Loucy (cell line): ENCODE measurements at regions not wholly inside any gene's neighbourhood (a gene's known extent, or its start where the extent isn't known, plus 50 kb on each side); places are given as distances from the start of the nearest gene placed in this dataset.

Source experiments
- H2AFZ ChIP-seq: fragments of 200-600 bp; sonication (generic); 2 replicates; pipeline ENCODE4 v1.6.0; 2016; ENCODE audit warnings: antibody characterized with exemption, mild to moderate bottlenecking, low read length, moderate library complexity
- H3F3A ChIP-seq: fragments of 200-600 bp; 2 replicates; pipeline ENCODE4 v1.6.0; 2016; ENCODE audit warnings: antibody characterized with exemption, low read depth, mild to moderate bottlenecking
- H3K27me3 ChIP-seq: fragments of 200-600 bp; sonication (generic); 2 replicates; pipeline ENCODE4 v1.6.1; 2014; ENCODE audit warnings: low read length, mild to moderate bottlenecking; ENCODE audit not compliant: insufficient read depth, poor library complexity, severe bottlenecking
- H3K36me3 ChIP-seq: fragments of 200-600 bp; sonication (generic); 2 replicates; pipeline ENCODE4 v1.6.1; 2016; ENCODE audit warnings: low read length; ENCODE audit not compliant: insufficient read depth
- H3K4me1 ChIP-seq: fragments of 200-600 bp; sonication (generic); 2 replicates; pipeline ENCODE4 v1.5.1; 2014; ENCODE audit warnings: low read length, mild to moderate bottlenecking; ENCODE audit not compliant: insufficient read depth, poor library complexity, severe bottlenecking
- H3K4me2 ChIP-seq: fragments of 200-600 bp; sonication (generic); 2 replicates; pipeline ENCODE4 v1.6.0; 2014; ENCODE audit warnings: antibody characterized with exemption, low read length, low read depth, mild to moderate bottlenecking; ENCODE audit not compliant: poor library complexity, severe bottlenecking
- H3K4me3 ChIP-seq: fragments of 200-600 bp; sonication (generic); 2 replicates; pipeline ENCODE4 v1.5.1; 2014; ENCODE audit warnings: low read length, mild to moderate bottlenecking, mixed read lengths; ENCODE audit not compliant: poor library complexity, severe bottlenecking
- H3K79me2 ChIP-seq: fragments of 200-600 bp; sonication (generic); 2 replicates; pipeline ENCODE4 v1.6.1; 2014; ENCODE audit warnings: low read length; ENCODE audit not compliant: insufficient read depth
- H3K9ac ChIP-seq: fragments of 200-600 bp; sonication (generic); 2 replicates; pipeline ENCODE4 v1.6.0; 2014; ENCODE audit warnings: mild to moderate bottlenecking, low read depth, low read length, moderate library complexity; ENCODE audit not compliant: poor library complexity, severe bottlenecking
- H3K9me2 ChIP-seq: fragments of 200-600 bp; sonication (generic); replicated peaks from 2 replicates; pipeline ENCODE4 v1.6.1; 2016; ENCODE audit warnings: low read depth, low read length, mixed read lengths
- H3K9me3 ChIP-seq: fragments of 200-600 bp; sonication (generic); 2 replicates; pipeline ENCODE4 v1.6.1; 2014; ENCODE audit warnings: mild to moderate bottlenecking, antibody characterized with exemption, low read length, low read depth; ENCODE audit not compliant: insufficient read depth
- H4K20me1 ChIP-seq: fragments of 200-600 bp; sonication (generic); 2 replicates; pipeline ENCODE4 v1.6.0; 2014; ENCODE audit warnings: antibody characterized with exemption, low read length, mild to moderate bottlenecking; ENCODE audit not compliant: insufficient read depth, poor library complexity, severe bottlenecking
- CTCF ChIP-seq: fragments of 200-600 bp; sonication (generic); conservative IDR thresholded peaks from 2 replicates; pipeline ENCODE4 v1.5.1; 2014; ENCODE audit warnings: mild to moderate bottlenecking, antibody characterized with exemption, low read length
- EZH2phosphoT487 ChIP-seq: fragments of 200-600 bp; IDR thresholded peaks from 2 replicates; pipeline ENCODE4 v1.6.1; 2018; ENCODE audit warnings: antibody characterized with exemption, mild to moderate bottlenecking, moderate library complexity, borderline replicate concordance

DNA sequence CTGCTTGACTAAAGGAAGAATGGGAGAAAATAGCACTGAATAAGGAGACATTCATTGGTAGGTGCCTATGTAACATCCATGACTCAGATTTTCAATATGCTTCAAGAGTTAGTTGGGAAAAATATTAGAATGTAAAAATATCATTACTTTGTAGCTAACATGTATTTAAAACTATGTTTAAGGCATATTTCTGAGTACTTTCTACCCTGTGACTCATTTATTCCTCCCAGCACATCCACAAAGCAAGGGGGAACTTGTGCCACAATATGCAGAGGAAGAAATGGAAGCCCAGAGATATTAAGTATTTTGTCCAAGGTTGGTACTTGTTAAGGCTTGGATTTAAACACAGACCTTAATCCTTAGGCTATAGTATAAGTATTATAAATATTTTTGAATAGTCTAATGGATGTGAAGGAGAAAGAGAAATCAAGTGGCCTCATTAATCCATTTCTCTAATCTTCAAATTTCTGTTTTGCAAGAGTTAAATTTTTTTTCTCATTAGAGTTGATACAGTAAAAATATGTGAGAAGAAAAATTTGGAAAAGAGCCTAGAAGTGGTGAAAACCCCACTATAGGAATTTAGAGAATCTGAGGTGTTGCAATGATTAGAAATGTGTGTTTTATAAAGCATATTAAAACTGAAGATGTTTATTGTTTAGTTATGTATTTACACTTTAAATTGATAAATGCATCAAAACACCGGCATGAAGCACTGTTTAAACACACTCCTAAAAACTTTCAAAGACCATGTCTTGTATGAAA lies 149.3 kb upstream of the GYPA start:
- Histone ChIP-seq H3K36me3 (no peaks in the 10 kb centered on the region), H3K4me1 (no peaks in the 10 kb centered on the region), H4K20me1 (no peaks in the 10 kb centered on the region), H3F3A (no peaks in the 10 kb centered on the region), H3K9ac (no peak overlapping the region), H2AFZ (no peak overlapping the region), H3K79me2 (no peaks in the 10 kb centered on the region), H3K9me2 (no peaks in the 10 kb centered on the region), H3K9me3 (no peaks in the 10 kb centered on the region), H3K4me3 (no peak overlapping the region), H3K27me3 (no peaks in the 10 kb centered on the region), H3K4me2 (no peak overlapping the region)
- no peak for TF ChIP-seq CTCF
- TF ChIP-seq EZH2phosphoT487, result no peak

DNA sequence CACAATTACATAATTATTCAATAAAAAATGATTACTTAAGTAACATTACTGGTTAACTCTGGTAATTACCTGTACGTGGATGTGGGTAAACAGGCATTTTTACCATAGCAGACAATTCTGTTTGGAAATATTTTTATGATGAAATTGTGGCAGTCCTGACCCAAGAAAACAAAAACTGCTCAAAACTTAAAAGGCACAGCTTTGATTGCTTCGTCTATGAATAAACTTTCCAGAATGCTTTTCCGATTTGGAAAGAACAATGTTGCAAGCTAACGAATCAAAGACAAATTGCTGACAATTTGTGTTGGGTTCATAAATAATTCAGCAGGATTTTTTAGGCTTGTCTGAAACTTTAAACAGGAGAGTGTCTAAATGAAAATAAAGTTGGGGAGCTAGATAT lies 150.6 kb upstream of the GYPA start:
- Histone ChIP-seq H3K27me3 (no peaks in the 10 kb centered on the region), H3K4me1 (no peaks in the 10 kb centered on the region), H3K79me2 (no peaks in the 10 kb centered on the region), H3K9me2 (no peaks in the 10 kb centered on the region), H3K4me2 (no peak overlapping the region), H3F3A (no peaks in the 10 kb centered on the region), H3K9ac (no peak overlapping the region), H2AFZ (no peak overlapping the region), H3K4me3 (no peak overlapping the region), H4K20me1 (no peaks in the 10 kb centered on the region), H3K9me3 (no peaks in the 10 kb centered on the region), H3K36me3 (no peaks in the 10 kb centered on the region)
- TF ChIP-seq CTCF, result no peak

DNA sequence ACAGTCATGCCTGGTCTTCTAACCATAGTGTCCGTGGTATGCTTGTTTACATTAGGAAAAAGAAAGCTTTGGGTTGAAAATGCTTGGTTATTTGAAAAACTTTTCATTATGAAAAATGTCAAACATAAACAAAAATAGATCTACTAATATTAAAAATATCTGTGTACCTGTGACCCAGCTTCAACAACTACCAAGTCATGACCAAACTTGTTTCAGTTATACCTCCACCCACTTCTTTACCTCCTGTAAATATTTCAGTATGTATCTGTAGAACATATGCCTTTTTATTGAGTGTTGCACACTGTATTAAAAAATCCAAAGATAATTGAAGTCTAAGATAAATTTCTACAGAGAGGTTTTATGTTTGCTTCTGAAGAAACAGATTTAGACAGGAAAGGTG lies 153.7 kb upstream of the GYPA start:
- Histone ChIP-seq H4K20me1 (no peaks in the 10 kb centered on the region), H3K4me1 (no peaks in the 10 kb centered on the region), H3K27me3 (no peaks in the 10 kb centered on the region), H3K9ac (no peak overlapping the region), H2AFZ (no peak overlapping the region), H3K4me2 (no peak overlapping the region), H3K4me3 (no peak overlapping the region), H3K36me3 (no peaks in the 10 kb centered on the region), H3F3A (no peaks in the 10 kb centered on the region), H3K9me2 (no peaks in the 10 kb centered on the region), H3K9me3 (no peaks in the 10 kb centered on the region), H3K79me2 (no peaks in the 10 kb centered on the region)
- no peak for TF ChIP-seq EZH2phosphoT487
- TF ChIP-seq CTCF, result no peak
